ENCODE measurements at regions not wholly inside any gene's neighbourhood (a gene's known extent, or its start where the extent isn't known, plus 50 kb on each side); places are given as distances from the start of the nearest gene placed in this dataset.

DNA sequence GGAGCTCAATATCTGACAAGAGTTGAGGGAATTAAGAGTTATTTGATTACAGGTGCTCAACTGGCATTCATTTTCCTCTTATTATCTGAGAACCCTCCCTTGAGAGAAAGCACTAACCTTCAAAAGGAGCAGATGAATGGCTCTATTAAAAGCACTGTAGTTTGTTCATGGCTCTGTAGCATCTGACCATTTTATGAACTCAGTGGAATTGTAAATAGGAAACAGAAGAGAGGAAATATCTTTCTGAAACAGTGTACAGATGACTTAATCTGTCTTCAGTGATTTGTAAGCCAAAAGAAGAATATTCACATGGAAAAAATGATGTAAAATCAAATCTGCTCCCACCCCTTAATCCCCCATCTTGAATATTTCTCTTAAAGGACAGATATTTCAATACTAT, 810.4 kb upstream of the GRAMD2B start:
- TF ChIP-seq, protein P1, sequence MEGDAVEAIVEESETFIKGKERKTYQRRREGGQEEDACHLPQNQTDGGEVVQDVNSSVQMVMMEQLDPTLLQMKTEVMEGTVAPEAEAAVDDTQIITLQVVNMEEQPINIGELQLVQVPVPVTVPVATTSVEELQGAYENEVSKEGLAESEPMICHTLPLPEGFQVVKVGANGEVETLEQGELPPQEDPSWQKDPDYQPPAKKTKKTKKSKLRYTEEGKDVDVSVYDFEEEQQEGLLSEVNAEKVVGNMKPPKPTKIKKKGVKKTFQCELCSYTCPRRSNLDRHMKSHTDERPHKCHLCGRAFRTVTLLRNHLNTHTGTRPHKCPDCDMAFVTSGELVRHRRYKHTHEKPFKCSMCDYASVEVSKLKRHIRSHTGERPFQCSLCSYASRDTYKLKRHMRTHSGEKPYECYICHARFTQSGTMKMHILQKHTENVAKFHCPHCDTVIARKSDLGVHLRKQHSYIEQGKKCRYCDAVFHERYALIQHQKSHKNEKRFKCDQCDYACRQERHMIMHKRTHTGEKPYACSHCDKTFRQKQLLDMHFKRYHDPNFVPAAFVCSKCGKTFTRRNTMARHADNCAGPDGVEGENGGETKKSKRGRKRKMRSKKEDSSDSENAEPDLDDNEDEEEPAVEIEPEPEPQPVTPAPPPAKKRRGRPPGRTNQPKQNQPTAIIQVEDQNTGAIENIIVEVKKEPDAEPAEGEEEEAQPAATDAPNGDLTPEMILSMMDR (IDR thresholded peaks at IDR 0.05), result no peak
- TF ChIP-seq POLR2A (IDR thresholded peaks at IDR 0.05; ENCODE audit: low read depth), result no peak

All from esophagus muscularis mucosa (tissue), 3 donors.